ENCODE measurements at regions not wholly inside any gene's neighbourhood (a gene's known extent, or its start where the extent isn't known, plus 50 kb on each side); places are given as distances from the start of the nearest gene placed in this dataset.
"Not testable (repeated sequence)": the region's sequence is repeated elsewhere in the genome, so short reads cannot be mapped to it uniquely, and the experiment has no call there.

GRCh38 chr13:84776593-84776992 lies 894.3 kb upstream of the SLITRK1 start:
- Histone ChIP-seq H3K4me3 (no peak overlapping the region), H3K4me1 (no peaks in the 10 kb centered on the region), H3K36me3 (no peaks in the 10 kb centered on the region), H3K27ac (no peak overlapping the region), H3K9me3 (no peaks in the 10 kb centered on the region), H3K27me3 (no peaks in the 10 kb centered on the region)
- no peak for TF ChIP-seq POLR2AphosphoS5 (IDR thresholded peaks at IDR 0.05)
- no peak for TF ChIP-seq POLR2A (IDR thresholded peaks at IDR 0.05)
- no peak for TF ChIP-seq CTCF (IDR thresholded peaks at IDR 0.05)
- TF ChIP-seq EP300 (IDR thresholded peaks at IDR 0.05), result no peak
- intact Hi-C loops (cut with DNase I; ENCODE audit: low total_unique reads), result no loop called here
- DNase-seq, result no peak
- 75 to 91% (median 88%) methylated on average over 2 of the region's 2 CpGs for WGBS, 5 donors

GRCh38 chr13:84775920-84776319 lies 893.6 kb upstream of the SLITRK1 start:
- not testable (repeated sequence) for DNase-seq
- 69 to 77% (median 74%) methylated on average over 9 of the region's 9 CpGs for WGBS, 5 donors

GRCh38 chr13:84774111-84774510 lies 891.8 kb upstream of the SLITRK1 start:
- WGBS, 5 donors, result 46 to 66% (median 51%) methylated on average over 2 of the region's 2 CpGs

More at GRCh38 chr13:84775920-84776319, 893.6 kb upstream of the SLITRK1 start:
- H3K27ac ChIP-seq; H3K27me3 ChIP-seq; H3K9me3 ChIP-seq; H3K4me1 ChIP-seq; H3K4me3 ChIP-seq; H3K36me3 ChIP-seq; intact Hi-C loops (cut with DNase I; ENCODE audit: low total_unique reads): not testable (repeated sequence)

GRCh38 chr13:84760956-84761355 lies 878.7 kb upstream of the SLITRK1 start:
- Histone ChIP-seq H3K4me3 (no peak overlapping the region), H3K27me3 (no peaks in the 10 kb centered on the region), H3K4me1 (no peaks in the 10 kb centered on the region), H3K27ac (no peak overlapping the region), H3K36me3 (no peaks in the 10 kb centered on the region), H3K9me3 (no peaks in the 10 kb centered on the region)
- intact Hi-C loops (cut with DNase I; ENCODE audit: low total_unique reads), result no loop called here
- no peak for DNase-seq
- TF ChIP-seq CTCF (IDR thresholded peaks at IDR 0.05), result no peak
- WGBS, 5 donors, result 88 to 99% (median 93%) methylated on average over 1 of the region's 1 CpG

More at GRCh38 chr13:84774111-84774510, 891.8 kb upstream of the SLITRK1 start:
- no peak for DNase-seq
- Histone ChIP-seq H3K36me3 (no peaks in the 10 kb centered on the region), H3K4me1 (no peaks in the 10 kb centered on the region), H3K4me3 (no peak overlapping the region), H3K27ac (no peak overlapping the region), H3K9me3 (no peaks in the 10 kb centered on the region), H3K27me3 (no peaks in the 10 kb centered on the region)
- TF ChIP-seq EP300 (IDR thresholded peaks at IDR 0.05), result no peak
- no peak for TF ChIP-seq CTCF (IDR thresholded peaks at IDR 0.05)
- no peak for TF ChIP-seq POLR2A (IDR thresholded peaks at IDR 0.05)
- no peak for TF ChIP-seq POLR2AphosphoS5 (IDR thresholded peaks at IDR 0.05)
- intact Hi-C loops (cut with DNase I; ENCODE audit: low total_unique reads), result no loop called here

GRCh38 chr13:84749126-84749525 lies 866.9 kb upstream of the SLITRK1 start:
- WGBS, 5 donors, result 49 to 69% (median 61%) methylated on average over 1 of the region's 1 CpG

More at GRCh38 chr13:84749126-84749525, 866.9 kb upstream of the SLITRK1 start:
- Histone ChIP-seq H3K36me3 (no peaks in the 10 kb centered on the region), H3K4me1 (no peaks in the 10 kb centered on the region), H3K27me3 (no peaks in the 10 kb centered on the region), H3K27ac (no peak overlapping the region), H3K4me3 (no peak overlapping the region), H3K9me3 (no peaks in the 10 kb centered on the region)
- intact Hi-C loops (cut with DNase I; ENCODE audit: low total_unique reads), result no loop called here
- no peak for TF ChIP-seq CTCF (IDR thresholded peaks at IDR 0.05)
- no peak for TF ChIP-seq POLR2AphosphoS5 (IDR thresholded peaks at IDR 0.05)
- TF ChIP-seq EP300 (IDR thresholded peaks at IDR 0.05), result no peak
- TF ChIP-seq POLR2A (IDR thresholded peaks at IDR 0.05), result no peak
- DNase-seq, result no peak

Data from stomach (tissue), 8 donors.